BE2C (cell line): ENCODE measurements at regions not wholly inside any gene's neighbourhood (a gene's known extent, or its start where the extent isn't known, plus 50 kb on each side); places are given as distances from the start of the nearest gene placed in this dataset.

Experiments
- DNase-seq: peaks from one replicate; pipeline ENCODE4 v3.0.0-alpha.2; 2020
- H3K27me3 ChIP-seq: fragments of 250-450 bp; sonication (Bioruptor Pico); 2 replicates; pipeline ENCODE4 v1.5.1; 2020; ENCODE audit warnings: mild to moderate bottlenecking
- H3K36me3 ChIP-seq: fragments of 250-450 bp; sonication (Bioruptor Pico); 2 replicates; pipeline ENCODE4 v1.5.1; 2020; ENCODE audit warnings: mild to moderate bottlenecking
- H3K4me1 ChIP-seq: fragments of 250-450 bp; sonication (Bioruptor Pico); 2 replicates; pipeline ENCODE4 v1.5.1; 2020
- H3K4me3 ChIP-seq: 2 replicates; pipeline ENCODE4 v1.5.1; 2011; ENCODE audit warnings: low read depth, low read length
- H3K9me3 ChIP-seq: fragments of 250-450 bp; sonication (Bioruptor Pico); 2 replicates; pipeline ENCODE4 v1.5.1; 2020
- CTCF ChIP-seq: IDR thresholded peaks from 2 replicates; pipeline ENCODE4 v1.5.1; 2012; ENCODE audit warnings: mild to moderate bottlenecking, low read depth, low read length

GRCh38 chr6:165794179-165794601 lies 131.1 kb upstream of the PDE10A start:
- H3K9me3 ChIP-seq = no peaks in the 10 kb centered on the region
- TF ChIP-seq CTCF = no peak
- no peaks in the 10 kb centered on the region for H3K27me3 ChIP-seq
- no peaks in the 10 kb centered on the region for H3K36me3 ChIP-seq
- DNase-seq = no peak
- H3K4me1 ChIP-seq = no peaks in the 10 kb centered on the region
- no peak overlapping the region for H3K4me3 ChIP-seq

- H3K4me3 ChIP-seq = no peak overlapping the region
- H3K27me3 ChIP-seq = no peaks in the 10 kb centered on the region
- no peaks in the 10 kb centered on the region for H3K36me3 ChIP-seq
- no peak for DNase-seq
- H3K9me3 ChIP-seq = no peaks in the 10 kb centered on the region
- no peak for TF ChIP-seq CTCF
- no peaks in the 10 kb centered on the region for H3K4me1 ChIP-seq
Measured at GRCh38 chr6:165793287-165793825, 130.3 kb upstream of the PDE10A start.

GRCh38 chr6:165791876-165792437 lies 128.9 kb upstream of the PDE10A start:
- Histone ChIP-seq H3K9me3 (no peaks in the 10 kb centered on the region), H3K36me3 (no peaks in the 10 kb centered on the region), H3K4me3 (no peak overlapping the region), H3K27me3 (no peaks in the 10 kb centered on the region), H3K4me1 (no peaks in the 10 kb centered on the region)
- no peak for TF ChIP-seq CTCF
- no peak for DNase-seq

GRCh38 chr6:165791306-165791705 lies 128.3 kb upstream of the PDE10A start:
- Histone ChIP-seq H3K4me3 (no peak overlapping the region), H3K36me3 (no peaks in the 10 kb centered on the region), H3K27me3 (no peaks in the 10 kb centered on the region), H3K4me1 (no peaks in the 10 kb centered on the region), H3K9me3 (no peaks in the 10 kb centered on the region)
- no peak for TF ChIP-seq CTCF
- DNase-seq = no peak

- no peaks in the 10 kb centered on the region for H3K9me3 ChIP-seq
- no peak for TF ChIP-seq CTCF
- H3K4me1 ChIP-seq = no peaks in the 10 kb centered on the region
- H3K36me3 ChIP-seq = no peaks in the 10 kb centered on the region
- DNase-seq = no peak
- no peak overlapping the region for H3K4me3 ChIP-seq
- no peaks in the 10 kb centered on the region for H3K27me3 ChIP-seq
Measured at GRCh38 chr6:165782812-165783211, 119.8 kb upstream of the PDE10A start.

GRCh38 chr6:165782134-165782533 lies 119.1 kb upstream of the PDE10A start:
- no peak for TF ChIP-seq CTCF
- Histone ChIP-seq H3K4me3 (no peak overlapping the region), H3K27me3 (no peaks in the 10 kb centered on the region), H3K4me1 (no peaks in the 10 kb centered on the region), H3K36me3 (no peaks in the 10 kb centered on the region), H3K9me3 (no peaks in the 10 kb centered on the region)
- no peak for DNase-seq
